Hepatocyte (in vitro differentiated cells): ENCODE measurements at regions not wholly inside any gene's neighbourhood (a gene's known extent, or its start where the extent isn't known, plus 50 kb on each side); places are given as distances from the start of the nearest gene placed in this dataset.

Experiments
- CTCF ChIP-seq: fragments of 200-600 bp; sonication (generic); IDR thresholded peaks from 2 replicates; pipeline ENCODE4 v1.5.1; 2016; ENCODE audit warnings: antibody characterized with exemption, mild to moderate bottlenecking; ENCODE audit not compliant: poor library complexity
- EZH2 ChIP-seq: fragments of 200-600 bp; sonication (generic); IDR thresholded peaks from 2 replicates; pipeline ENCODE4 v1.6.1; 2016; ENCODE audit warnings: antibody characterized with exemption, mild to moderate bottlenecking, borderline replicate concordance
- EZH2phosphoT487 ChIP-seq: fragments of 200-600 bp; sonication (generic); IDR thresholded peaks from one replicate; pipeline ENCODE4 v1.6.1; 2018; ENCODE audit warnings: antibody characterized with exemption, mild to moderate bottlenecking, low read depth, moderate library complexity; ENCODE audit not compliant: unreplicated experiment, severe bottlenecking

DNA sequence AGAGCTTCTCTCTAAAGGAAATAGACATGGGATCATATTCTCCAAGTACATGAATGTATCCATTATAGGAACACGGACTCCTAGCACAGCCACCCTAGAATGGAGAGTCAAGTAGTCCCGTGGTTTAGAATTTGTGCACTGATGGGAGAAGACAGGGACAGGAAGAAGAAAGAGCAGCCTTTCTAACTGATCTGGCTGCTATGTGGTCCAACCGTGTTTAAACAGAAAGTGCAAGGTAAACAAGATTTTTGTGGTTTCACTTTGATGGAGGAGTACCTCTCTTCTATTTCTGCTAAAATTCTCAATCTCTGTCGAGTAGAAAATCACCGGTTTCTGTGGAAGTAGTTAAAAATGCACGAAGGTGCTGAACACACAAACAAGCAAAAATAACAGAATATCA is 171.3 kb downstream of the ST8SIA4 start:
- TF ChIP-seq CTCF (no peak), EZH2 (no peak), EZH2phosphoT487 (no peak)
